ENCODE measurements at regions not wholly inside any gene's neighbourhood (a gene's known extent, or its start where the extent isn't known, plus 50 kb on each side); places are given as distances from the start of the nearest gene placed in this dataset.

GRCh38 chr4:43932448-43932847, 516.2 kb downstream of the KCTD8 start:
- Histone ChIP-seq H3K79me2 (ENCODE audit: insufficient read depth, low read length) (no peaks in the 10 kb centered on the region), H3K36me3 (ENCODE audit: low read length) (no peaks in the 10 kb centered on the region), H3K4me3 (ENCODE audit: insufficient read depth, low read length, poor library complexity, severe bottlenecking) (no peak overlapping the region), H3K9me2 (replicated peaks; ENCODE audit: insufficient read depth, low read length) (no peaks in the 10 kb centered on the region), H3K9ac (ENCODE audit: low read length) (no peak overlapping the region), H3K27ac (ENCODE audit: low read depth, low read length) (no peak overlapping the region), H3F3A (ENCODE audit: insufficient read depth) (no peaks in the 10 kb centered on the region), H3K27me3 (ENCODE audit: low read length) (no peaks in the 10 kb centered on the region), H4K20me1 (ENCODE audit: low read depth, low read length) (no peaks in the 10 kb centered on the region), H3K9me3 (ENCODE audit: insufficient read depth, low read length) (no peaks in the 10 kb centered on the region), H3K4me2 (ENCODE audit: low read depth, low read length, poor library complexity, severe bottlenecking) (no peak overlapping the region), H2AFZ (ENCODE audit: low read depth, low read length, severe bottlenecking) (no peak overlapping the region)
- no peak for TF ChIP-seq EZH2phosphoT487 (conservative IDR thresholded peaks at IDR 0.05; ENCODE audit: low read length)
- TF ChIP-seq CTCF (IDR thresholded peaks at IDR 0.05; ENCODE audit: insufficient read depth, low read length, poor library complexity, severe bottlenecking) = no peak

GRCh38 chr4:43943998-43944397, 504.6 kb downstream of the KCTD8 start:
- Histone ChIP-seq H4K20me1 (ENCODE audit: low read depth, low read length) (no peaks in the 10 kb centered on the region), H3K36me3 (ENCODE audit: low read length) (no peaks in the 10 kb centered on the region), H3K27ac (ENCODE audit: low read depth, low read length) (no peak overlapping the region), H3K27me3 (ENCODE audit: low read length) (no peaks in the 10 kb centered on the region), H3F3A (ENCODE audit: insufficient read depth) (no peaks in the 10 kb centered on the region), H3K9me3 (ENCODE audit: insufficient read depth, low read length) (no peaks in the 10 kb centered on the region), H3K79me2 (ENCODE audit: insufficient read depth, low read length) (no peaks in the 10 kb centered on the region), H3K4me2 (ENCODE audit: low read depth, low read length, poor library complexity, severe bottlenecking) (no peak overlapping the region), H3K9me2 (replicated peaks; ENCODE audit: insufficient read depth, low read length) (no peaks in the 10 kb centered on the region), H3K4me3 (ENCODE audit: insufficient read depth, low read length, poor library complexity, severe bottlenecking) (no peak overlapping the region), H2AFZ (ENCODE audit: low read depth, low read length, severe bottlenecking) (no peak overlapping the region), H3K9ac (ENCODE audit: low read length) (no peak overlapping the region)
- TF ChIP-seq EZH2phosphoT487 (conservative IDR thresholded peaks at IDR 0.05; ENCODE audit: low read length) (no peak), CTCF (IDR thresholded peaks at IDR 0.05; ENCODE audit: insufficient read depth, low read length, poor library complexity, severe bottlenecking) (no peak)

- no peak overlapping the region for H3K4me2 ChIP-seq (ENCODE audit: low read depth, low read length, poor library complexity, severe bottlenecking)
- no peak overlapping the region for H3K4me3 ChIP-seq (ENCODE audit: insufficient read depth, low read length, poor library complexity, severe bottlenecking)
- H2AFZ ChIP-seq (ENCODE audit: low read depth, low read length, severe bottlenecking) = no peak overlapping the region
- no peaks in the 10 kb centered on the region for H4K20me1 ChIP-seq (ENCODE audit: low read depth, low read length)
- no peaks in the 10 kb centered on the region for H3K36me3 ChIP-seq (ENCODE audit: low read length)
- TF ChIP-seq CTCF (IDR thresholded peaks at IDR 0.05; ENCODE audit: insufficient read depth, low read length, poor library complexity, severe bottlenecking) (no peak), EZH2phosphoT487 (conservative IDR thresholded peaks at IDR 0.05; ENCODE audit: low read length) (no peak)
- H3K27ac ChIP-seq (ENCODE audit: low read depth, low read length) = no peak overlapping the region
- no peaks in the 10 kb centered on the region for H3F3A ChIP-seq (ENCODE audit: insufficient read depth)
- no peaks in the 10 kb centered on the region for H3K9me3 ChIP-seq (ENCODE audit: insufficient read depth, low read length)
- no peaks in the 10 kb centered on the region for H3K9me2 ChIP-seq (replicated peaks; ENCODE audit: insufficient read depth, low read length)
- H3K79me2 ChIP-seq (ENCODE audit: insufficient read depth, low read length) = no peaks in the 10 kb centered on the region
- no peak overlapping the region for H3K9ac ChIP-seq (ENCODE audit: low read length)
- no peaks in the 10 kb centered on the region for H3K27me3 ChIP-seq (ENCODE audit: low read length)
These were observed 488.6 kb downstream of the KCTD8 start for GRCh38 chr4:43959976-43960375.

Data from SU-DHL-6 (cell line).